ENCODE measurements at regions not wholly inside any gene's neighbourhood (a gene's known extent, or its start where the extent isn't known, plus 50 kb on each side); places are given as distances from the start of the nearest gene placed in this dataset.

DNA sequence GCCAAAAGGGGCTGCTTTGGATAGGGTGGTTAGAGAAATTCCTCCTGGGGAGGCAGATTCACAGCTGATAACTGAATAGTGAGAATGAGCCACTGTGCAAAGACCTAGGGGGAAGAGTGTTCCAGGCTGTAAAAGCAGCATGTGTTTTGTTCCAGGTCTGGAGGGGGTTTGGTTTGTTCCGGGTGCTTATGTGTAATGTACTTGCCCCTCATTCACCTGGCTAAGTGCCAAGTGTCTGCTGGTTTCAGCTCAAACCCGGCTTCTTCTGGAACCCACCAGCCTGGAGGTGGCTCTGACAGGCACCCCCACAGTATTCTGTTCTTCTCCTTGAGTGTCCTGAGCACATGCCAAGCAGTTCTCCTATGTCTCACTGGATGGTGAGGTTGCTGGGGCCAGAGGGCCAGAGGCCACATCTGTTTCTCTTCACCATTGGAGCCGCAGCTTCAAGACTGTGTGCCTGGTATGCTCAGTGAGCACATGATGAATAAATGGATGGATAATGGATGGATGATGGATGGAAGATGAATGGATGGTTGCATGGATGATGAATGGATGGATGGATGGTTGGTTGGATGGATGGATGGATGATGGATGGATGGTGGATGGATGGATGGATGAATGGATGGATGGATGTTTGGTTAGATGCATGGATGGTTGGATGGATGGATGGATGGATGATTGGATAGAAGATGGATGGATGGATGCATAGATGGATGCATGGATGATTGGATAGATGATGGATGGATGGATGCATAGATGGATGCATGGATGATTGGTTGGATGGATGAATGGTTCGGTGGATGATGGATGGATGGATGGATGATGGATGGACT lies 227.6 kb downstream of the BMP7 start:
- no peak for DNase-seq (ENCODE audit: low read depth)
- no peak overlapping the region for H3K4me3 ChIP-seq (ENCODE audit: low read depth, low read length)
- no peak for TF ChIP-seq CTCF (conservative IDR thresholded peaks at IDR 0.05; ENCODE audit: low read depth, low read length)

GRCh38 chr20:57040466-57040865 lies 226.0 kb downstream of the BMP7 start:
- no peak for DNase-seq (ENCODE audit: low read depth)
- H3K4me3 ChIP-seq (ENCODE audit: low read depth, low read length) = no peak overlapping the region
- no peak for TF ChIP-seq CTCF (conservative IDR thresholded peaks at IDR 0.05; ENCODE audit: low read depth, low read length)

DNA sequence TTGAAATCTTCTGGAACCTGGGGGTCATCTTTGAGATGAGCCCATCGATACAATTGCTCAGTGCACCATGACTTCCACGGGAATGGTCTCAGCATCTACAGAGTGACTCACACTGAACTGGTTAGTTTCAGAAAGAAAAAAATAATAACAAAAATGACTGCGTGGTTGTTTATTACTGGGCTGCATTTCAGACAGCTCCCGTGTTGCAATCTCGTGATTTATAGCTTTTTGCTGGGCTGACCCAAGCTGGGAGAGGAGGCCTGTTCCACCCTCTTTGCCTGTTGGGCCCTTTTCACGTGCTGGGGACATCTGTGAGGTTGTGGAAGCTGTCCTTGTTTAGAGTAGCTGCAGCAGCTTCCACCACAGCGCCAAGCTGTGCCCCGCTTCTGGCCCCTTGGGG lies 225.5 kb downstream of the BMP7 start:
- DNase-seq (ENCODE audit: low read depth) = peak; percentile 73
- TF ChIP-seq CTCF (conservative IDR thresholded peaks at IDR 0.05; ENCODE audit: low read depth, low read length) = no peak
- no peak overlapping the region for H3K4me3 ChIP-seq (ENCODE audit: low read depth, low read length)

GRCh38 chr20:57043091-57043490 lies 223.3 kb downstream of the BMP7 start:
- TF ChIP-seq CTCF (conservative IDR thresholded peaks at IDR 0.05; ENCODE audit: low read depth, low read length) = no peak
- DNase-seq (ENCODE audit: low read depth) = no peak
- no peak overlapping the region for H3K4me3 ChIP-seq (ENCODE audit: low read depth, low read length)

- TF ChIP-seq CTCF (conservative IDR thresholded peaks at IDR 0.05; ENCODE audit: low read depth, low read length) = no peak
- H3K4me3 ChIP-seq (ENCODE audit: low read depth, low read length) = no peak overlapping the region
- DNase-seq (ENCODE audit: low read depth) = no peak
Measured at GRCh38 chr20:57043669-57044268, 222.7 kb downstream of the BMP7 start.

DNA sequence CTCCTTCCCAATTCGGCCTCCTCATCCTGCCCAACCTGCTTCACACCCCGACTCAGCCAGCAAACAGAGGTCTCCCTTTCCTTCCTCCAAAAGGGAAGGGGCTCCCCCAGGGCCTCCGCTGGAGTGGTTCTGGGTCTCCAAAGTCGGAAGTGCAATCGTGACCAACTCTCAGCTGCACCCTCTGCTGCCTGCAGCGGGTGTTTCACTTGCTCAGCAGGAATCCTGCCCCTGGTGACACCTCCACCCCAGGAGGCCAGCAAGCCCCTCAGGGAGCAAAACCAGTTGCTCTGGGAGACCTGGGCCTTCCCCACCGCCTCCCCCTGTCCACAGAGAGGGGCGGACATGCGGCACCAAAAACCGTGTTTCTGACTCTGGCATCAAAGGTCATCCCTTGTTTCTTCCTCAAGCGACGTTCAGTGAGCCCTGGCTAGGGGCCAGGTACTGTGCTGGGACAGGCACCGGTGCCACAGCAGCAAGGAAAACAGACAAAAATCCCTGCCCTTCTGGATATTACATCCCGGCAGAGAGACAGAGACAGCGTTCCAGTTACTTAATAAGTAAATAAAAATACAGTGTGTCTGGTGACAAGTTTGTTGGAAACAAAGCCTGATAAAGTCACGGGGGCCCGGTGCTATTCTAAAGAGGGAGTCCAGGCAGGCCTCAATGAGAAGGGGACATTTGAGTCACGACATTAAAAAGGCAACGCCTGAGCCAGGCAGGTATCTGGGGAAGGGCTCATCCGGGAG lies 219.0 kb downstream of the BMP7 start:
- peak; percentile 49 for TF ChIP-seq CTCF (conservative IDR thresholded peaks at IDR 0.05; ENCODE audit: low read depth, low read length)
- DNase-seq (ENCODE audit: low read depth) = no peak
- no peak overlapping the region for H3K4me3 ChIP-seq (ENCODE audit: low read depth, low read length)

All from choroid plexus epithelial cell (primary cell).